Activated CD4-positive, alpha-beta T cell treated with anti-CD3 and anti-CD28 coated beads for 36 hours (primary cell): ENCODE measurements at regions not wholly inside any gene's neighbourhood (a gene's known extent, or its start where the extent isn't known, plus 50 kb on each side); places are given as distances from the start of the nearest gene placed in this dataset.

Experiments
- ATAC-seq: fragments of 200-7000 bp; cut with Tn5 transposase; one replicate; pipeline ENCODE4 v1.10.0; 2021; ENCODE audit warnings: mild to moderate bottlenecking, moderate library complexity
- CTCF ChIA-PET: fragments of 350-600 bp; sonication (Branson Sonifier 250); formaldehyde crosslinking; loops from one replicate; lab custom pipeline; 2021; ENCODE audit warnings: antibody characterized with exemption; lab: Charles Lee
- POLR2A ChIA-PET: fragments of 350-600 bp; sonication (Branson Sonifier 250); formaldehyde crosslinking; loops from one replicate; lab custom pipeline; 2021; ENCODE audit warnings: antibody characterized with exemption, inconsistent platforms; lab: Charles Lee
- DNase-seq: peaks from one replicate; pipeline ENCODE4 v3.0.0-alpha.2; 2020
- H3K27ac Mint-ChIP-seq: one replicate; pipeline ENCODE4 v1.8.0; 2021; ENCODE audit warnings: mixed read lengths
- H3K27me3 Mint-ChIP-seq: one replicate; pipeline ENCODE4 v1.8.0; 2021; ENCODE audit warnings: mixed read lengths
- H3K36me3 Mint-ChIP-seq: one replicate; pipeline ENCODE4 v1.8.0; 2021; ENCODE audit warnings: low read depth, mixed read lengths
- H3K4me1 Mint-ChIP-seq: one replicate; pipeline ENCODE4 v1.8.0; 2021; ENCODE audit warnings: mixed read lengths
- H3K4me3 Mint-ChIP-seq: one replicate; pipeline ENCODE4 v1.8.0; 2021; ENCODE audit warnings: mild to moderate bottlenecking, moderate library complexity, mixed read lengths
- H3K9me3 Mint-ChIP-seq: one replicate; pipeline ENCODE4 v1.8.0; 2021; ENCODE audit warnings: low read depth, mixed read lengths
- intact Hi-C, 2 experiments: fragments of 100-400 bp; cut with DNase I in 1 of 2; cut with micrococcal nuclease in 1 of 2; formaldehyde crosslinking; loops; one replicate each; pipeline versions ENCODE4 v1.14.2 to v1.15.1; 2022 to 2024; cut with DNase I, micrococcal nuclease

DNA sequence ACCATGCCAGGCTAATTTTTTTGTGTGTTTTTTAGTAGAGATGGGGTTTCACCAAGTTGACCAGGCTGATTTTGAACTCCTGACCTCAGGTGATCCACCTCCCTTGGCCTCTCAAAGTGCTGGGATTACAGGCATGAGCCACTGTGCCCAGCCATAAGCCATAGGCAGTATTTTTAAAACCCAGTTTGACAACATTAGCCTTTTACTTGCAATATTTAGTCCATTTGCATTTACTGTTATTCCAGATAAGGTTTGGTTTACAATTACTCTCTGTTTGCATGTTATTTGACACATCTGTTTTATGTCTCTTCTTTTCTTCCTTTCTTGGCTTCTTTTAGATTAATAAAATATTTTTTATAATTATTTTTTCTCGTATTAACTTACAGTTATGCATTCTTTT, 83.6 kb upstream of the EPHB3 start:
- Mint-ChIP-seq H3K27ac (no peak overlapping the region), H3K36me3 (no peaks in the 10 kb centered on the region), H3K4me1 (peaks cover 2% of the 10 kb centered on the region), H3K4me3 (no peak overlapping the region), H3K9me3 (no peaks in the 10 kb centered on the region), H3K27me3 (peaks cover 24% of the 10 kb centered on the region)
- intact Hi-C loops, result no loop called here
- ATAC-seq (no peak), DNase-seq (no peak)
- POLR2A ChIA-PET, result no interaction called here
- CTCF ChIA-PET, result interaction anchor here (0.5 kb wide), 1 partner anchor 35 kb away, joined by 6 read pairs; no protein-coding TSS in a partner anchor

DNA sequence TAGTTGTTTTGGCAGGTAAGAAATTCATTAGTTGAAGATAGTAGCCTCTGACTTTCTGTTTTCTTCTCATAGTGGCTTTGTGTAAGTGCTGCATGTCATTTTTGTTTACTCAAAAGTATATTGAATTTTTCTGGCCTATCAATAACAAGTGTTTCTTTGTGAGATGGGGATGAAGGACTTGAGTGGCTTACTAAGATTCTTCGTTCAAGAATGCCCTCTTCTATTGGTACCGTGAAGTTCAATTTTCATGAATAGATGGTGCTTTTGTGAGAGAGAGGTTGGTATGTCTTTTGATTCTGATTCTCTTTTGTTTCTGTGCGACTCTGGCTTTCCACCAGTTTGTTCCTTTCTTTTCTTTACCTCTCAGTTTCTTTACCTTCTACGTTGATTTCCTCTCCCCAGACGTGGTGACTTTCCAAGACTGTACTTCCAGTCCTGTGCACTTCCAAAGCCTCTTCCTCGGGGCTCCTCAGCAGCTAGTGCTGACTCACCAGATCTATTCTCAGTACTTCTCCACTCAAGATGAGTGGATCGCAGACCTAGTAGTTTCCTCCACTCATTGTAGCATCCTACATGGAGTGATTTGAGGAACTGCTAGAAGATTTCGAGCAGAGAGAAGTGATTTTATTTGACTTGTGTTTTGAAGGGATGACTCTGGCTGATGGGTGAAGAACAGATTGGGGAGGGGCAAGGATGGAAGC, 82.0 kb upstream of the EPHB3 start:
- DNase-seq (no peak), ATAC-seq (no peak)
- no peaks in the 10 kb centered on the region for H3K36me3 Mint-ChIP-seq
- no peak overlapping the region for H3K27ac Mint-ChIP-seq
- no peak overlapping the region for H3K4me3 Mint-ChIP-seq
- peaks cover 21% of the 10 kb centered on the region for H3K27me3 Mint-ChIP-seq
- no peaks in the 10 kb centered on the region for H3K9me3 Mint-ChIP-seq
- CTCF ChIA-PET, result no interaction called here
- POLR2A ChIA-PET, result interaction anchor here (0.5 kb wide), 1 partner anchor 304 kb away, joined by 3 read pairs; no protein-coding TSS in a partner anchor
- no peaks in the 10 kb centered on the region for H3K4me1 Mint-ChIP-seq
- intact Hi-C loops, result no loop called here

DNA sequence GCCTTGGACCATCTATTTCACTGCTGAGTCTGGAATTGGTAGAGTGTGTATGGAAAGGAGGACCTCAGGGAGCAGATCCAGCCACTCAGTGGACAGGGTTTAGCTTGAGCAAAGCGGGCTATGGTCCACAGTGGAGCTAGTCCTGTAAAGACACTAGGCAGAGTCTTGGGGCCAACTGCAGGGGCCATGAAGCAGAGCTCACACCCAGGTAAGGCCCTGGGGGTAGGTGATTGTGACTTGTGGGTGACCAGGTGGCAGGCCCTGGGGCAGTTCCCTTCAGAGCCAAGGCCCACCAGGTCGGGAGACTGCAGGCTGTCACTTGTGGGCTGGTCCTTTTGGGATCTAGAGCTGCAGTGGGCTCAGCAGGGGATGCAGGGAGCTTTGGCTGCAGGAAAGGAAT, 80.8 kb upstream of the EPHB3 start:
- ChIA-PET CTCF (interaction anchor here (0.6 to 2.0 kb wide), 4 partner anchors 11 to 1818 kb away, joined by 3 to 5 read pairs (median 4); no protein-coding TSS in a partner anchor), POLR2A (no interaction called here)
- Mint-ChIP-seq H3K27me3 (peaks cover 17% of the 10 kb centered on the region), H3K4me3 (no peak overlapping the region), H3K9me3 (no peaks in the 10 kb centered on the region), H3K27ac (no peak overlapping the region), H3K4me1 (no peaks in the 10 kb centered on the region), H3K36me3 (no peaks in the 10 kb centered on the region)
- DNase-seq (no peak), ATAC-seq (no peak)
- intact Hi-C loops, result no loop called here

DNA sequence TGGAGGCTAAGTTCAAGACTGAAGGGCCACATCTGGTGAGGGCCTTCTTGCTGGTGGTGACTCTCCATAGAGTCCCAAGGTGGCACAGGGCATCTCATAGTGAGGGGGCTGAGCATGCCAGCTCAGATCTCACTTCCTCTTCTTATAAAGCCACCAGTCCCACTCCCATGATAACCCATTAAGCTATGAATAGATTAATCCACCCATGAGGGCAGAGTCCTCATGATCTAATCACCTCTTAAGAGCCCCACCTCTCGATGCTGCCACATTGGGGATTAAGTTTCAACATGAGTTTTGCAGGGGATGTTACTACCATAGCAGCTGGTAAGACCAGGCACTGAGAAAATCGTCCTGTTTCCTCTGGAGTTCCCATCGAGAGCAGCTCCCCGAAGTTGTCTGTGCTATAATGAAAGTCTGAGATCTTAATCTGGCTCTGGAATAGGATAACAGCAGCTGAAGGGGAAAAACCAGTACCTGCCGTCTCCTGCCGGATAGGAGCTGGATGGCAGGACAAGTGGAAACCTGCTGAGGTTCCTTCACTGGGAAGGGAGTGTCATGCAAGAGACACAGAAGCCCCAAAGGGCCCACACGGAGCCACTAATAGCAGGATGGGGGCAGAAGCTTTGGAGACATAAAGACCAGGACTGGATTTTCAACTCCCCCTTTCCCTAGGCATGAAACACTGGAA, 79.5 kb upstream of the EPHB3 start:
- intact Hi-C loops, result no loop called here
- ChIA-PET POLR2A (interaction anchor here (0.6 kb wide), 1 partner anchor 33 kb away, joined by 3 read pairs; no protein-coding TSS in a partner anchor), CTCF (interaction anchor here (0.6 to 2.0 kb wide), 5 partner anchors 8 to 32 kb away, joined by 3 to 5 read pairs (median 3); no protein-coding TSS in a partner anchor)
- DNase-seq, result no peak
- ATAC-seq, result no peak
- H3K27me3 Mint-ChIP-seq, result peaks cover 19% of the 10 kb centered on the region
- no peaks in the 10 kb centered on the region for H3K9me3 Mint-ChIP-seq
- H3K27ac Mint-ChIP-seq, result no peak overlapping the region
- H3K36me3 Mint-ChIP-seq, result no peaks in the 10 kb centered on the region
- no peak overlapping the region for H3K4me3 Mint-ChIP-seq
- H3K4me1 Mint-ChIP-seq, result no peaks in the 10 kb centered on the region

DNA sequence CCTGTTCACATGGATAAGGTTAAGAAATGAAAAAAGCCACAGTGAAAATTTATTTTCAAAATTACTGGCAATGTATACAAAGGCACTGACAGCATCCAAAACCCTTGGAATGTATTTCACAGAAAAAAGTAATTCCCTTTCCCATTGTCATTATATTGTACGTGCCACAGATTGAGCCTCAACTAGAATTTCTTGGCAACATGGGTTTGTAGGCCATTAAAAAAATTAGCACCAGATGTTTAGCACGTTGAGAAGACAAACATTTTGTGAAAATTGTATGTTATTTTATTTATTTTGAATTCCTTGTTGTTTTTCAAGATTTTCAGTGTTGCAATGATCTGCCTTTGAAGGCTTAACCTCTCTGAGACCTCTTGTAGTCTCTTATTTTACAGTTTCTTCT, 76.3 kb upstream of the EPHB3 start:
- ATAC-seq (no peak), DNase-seq (no peak)
- H3K9me3 Mint-ChIP-seq, result no peaks in the 10 kb centered on the region
- intact Hi-C loops, result no loop called here
- H3K36me3 Mint-ChIP-seq, result no peaks in the 10 kb centered on the region
- H3K27ac Mint-ChIP-seq, result no peak overlapping the region
- POLR2A ChIA-PET, result no interaction called here
- CTCF ChIA-PET, result interaction anchor here (1.1 kb wide), 1 partner anchor 113 kb away, joined by 3 read pairs; no protein-coding TSS in a partner anchor
- H3K27me3 Mint-ChIP-seq, result peaks cover 19% of the 10 kb centered on the region
- H3K4me3 Mint-ChIP-seq, result no peak overlapping the region
- H3K4me1 Mint-ChIP-seq, result no peaks in the 10 kb centered on the region

DNA sequence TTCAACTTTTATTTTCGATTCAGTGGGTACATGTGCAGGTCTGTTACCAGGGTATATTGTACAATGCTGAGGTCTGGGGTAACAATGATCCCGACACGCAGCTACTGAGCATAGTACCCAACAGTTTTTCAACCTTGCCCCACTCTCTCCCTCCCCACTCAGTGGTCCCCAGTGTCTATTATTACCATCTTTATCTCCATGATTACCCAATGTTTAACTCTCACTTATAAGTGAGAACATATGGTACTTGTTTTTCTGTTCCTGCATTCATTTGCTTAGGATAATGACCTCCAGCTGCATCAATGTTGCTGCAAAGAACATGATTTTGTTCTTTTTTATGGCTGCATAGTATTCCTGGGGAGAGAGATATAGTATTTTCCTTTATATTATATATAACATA, 75.7 kb upstream of the EPHB3 start:
- no peak for ATAC-seq
- H3K27ac Mint-ChIP-seq, result no peak overlapping the region
- H3K36me3 Mint-ChIP-seq, result no peaks in the 10 kb centered on the region
- no peak overlapping the region for H3K4me3 Mint-ChIP-seq
- no peaks in the 10 kb centered on the region for H3K4me1 Mint-ChIP-seq
- ChIA-PET CTCF (no interaction called here), POLR2A (no interaction called here)
- peaks cover 20% of the 10 kb centered on the region for H3K27me3 Mint-ChIP-seq
- no peak for DNase-seq
- intact Hi-C loops, result no loop called here
- no peaks in the 10 kb centered on the region for H3K9me3 Mint-ChIP-seq

DNA sequence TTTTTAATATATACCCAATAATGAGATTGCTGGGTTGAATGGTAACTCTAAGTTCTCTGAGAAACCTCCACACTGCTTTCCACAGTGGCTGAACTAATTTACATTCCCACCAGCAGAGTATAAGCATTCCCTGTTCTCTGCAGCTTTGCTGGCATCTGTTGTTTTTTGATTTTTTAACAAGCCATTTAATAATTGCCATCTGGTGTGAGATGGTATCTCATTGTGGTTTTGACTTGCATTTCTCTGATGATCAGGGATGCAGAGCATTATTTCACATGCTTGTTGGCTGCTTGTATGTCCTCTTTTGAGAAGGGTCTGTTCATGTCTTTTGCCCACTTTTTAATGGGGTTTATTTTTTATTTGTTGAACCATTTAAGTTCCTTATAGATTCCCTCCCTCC, 75.0 kb upstream of the EPHB3 start:
- Mint-ChIP-seq H3K27ac (no peak overlapping the region), H3K4me3 (no peak overlapping the region), H3K9me3 (no peaks in the 10 kb centered on the region), H3K36me3 (no peaks in the 10 kb centered on the region), H3K4me1 (no peaks in the 10 kb centered on the region), H3K27me3 (peaks cover 20% of the 10 kb centered on the region)
- POLR2A ChIA-PET, result no interaction called here
- DNase-seq, result no peak
- ATAC-seq, result no peak
- CTCF ChIA-PET, result no interaction called here
- intact Hi-C loops, result no loop called here

DNA sequence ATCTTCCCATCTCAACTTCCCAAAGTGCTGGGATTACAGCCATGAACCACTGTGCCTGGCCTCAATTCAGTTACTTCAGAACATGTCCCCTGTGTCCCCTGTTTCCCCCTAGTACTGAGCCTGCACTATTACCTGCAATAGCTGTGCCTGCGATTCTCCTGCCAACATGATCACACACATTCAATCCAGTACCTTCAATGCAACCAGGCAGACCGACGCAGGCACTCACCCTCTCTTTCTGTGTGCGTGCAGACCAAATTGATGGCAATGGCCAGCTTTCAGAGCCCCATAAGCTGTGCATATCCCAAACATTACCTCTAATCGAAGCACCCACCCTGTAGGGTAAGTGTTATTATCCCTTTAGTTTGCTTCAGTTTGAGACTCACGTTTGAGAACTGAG, 73.0 kb upstream of the EPHB3 start:
- Mint-ChIP-seq H3K4me1 (peaks cover 5% of the 10 kb centered on the region), H3K4me3 (no peak overlapping the region), H3K36me3 (no peaks in the 10 kb centered on the region), H3K27me3 (peaks cover 29% of the 10 kb centered on the region), H3K9me3 (no peaks in the 10 kb centered on the region), H3K27ac (no peak overlapping the region)
- intact Hi-C loops, result no loop called here
- ChIA-PET CTCF (interaction anchor here (0.8 to 1.5 kb wide), 3 partner anchors 21 to 26 kb away, joined by 3 to 4 read pairs (median 4); no protein-coding TSS in a partner anchor), POLR2A (no interaction called here)
- DNase-seq, result no peak
- no peak for ATAC-seq

DNA sequence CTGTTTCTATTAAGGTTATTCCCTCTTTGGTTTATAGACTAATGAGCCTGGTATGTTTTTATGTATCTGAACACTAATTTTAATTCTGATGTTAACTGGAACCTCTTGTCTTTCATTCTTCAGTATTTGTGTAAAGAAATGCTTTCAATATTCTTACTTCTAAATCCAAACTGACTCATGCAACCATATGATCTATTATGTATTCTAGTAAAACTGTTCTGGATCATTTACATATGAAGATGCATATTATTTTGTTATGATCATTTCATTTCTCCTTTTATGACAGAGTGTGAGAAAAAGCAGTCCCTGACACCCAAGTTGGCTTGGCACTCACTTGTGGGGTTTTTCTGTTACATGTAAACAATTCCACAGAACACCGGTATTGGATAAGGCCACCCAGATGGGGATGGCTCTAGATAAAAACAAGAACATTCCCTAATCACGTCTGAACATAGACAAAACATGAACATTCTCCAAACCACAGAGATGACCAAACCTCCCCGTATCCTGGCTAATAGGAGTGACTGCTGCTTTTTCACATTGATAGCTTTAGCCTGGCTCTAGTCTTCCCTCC, 72.2 kb upstream of the EPHB3 start:
- Mint-ChIP-seq H3K4me1 (peaks cover 5% of the 10 kb centered on the region), H3K27me3 (peaks cover 37% of the 10 kb centered on the region), H3K27ac (no peak overlapping the region), H3K4me3 (no peak overlapping the region), H3K36me3 (no peaks in the 10 kb centered on the region), H3K9me3 (no peaks in the 10 kb centered on the region)
- intact Hi-C loops, result no loop called here
- ATAC-seq, result no peak
- DNase-seq, result no peak
- ChIA-PET CTCF (interaction anchor here (0.7 to 1.5 kb wide), 3 partner anchors 23 to 385 kb away, joined by 3 to 4 read pairs (median 3); no protein-coding TSS in a partner anchor), POLR2A (no interaction called here)

DNA sequence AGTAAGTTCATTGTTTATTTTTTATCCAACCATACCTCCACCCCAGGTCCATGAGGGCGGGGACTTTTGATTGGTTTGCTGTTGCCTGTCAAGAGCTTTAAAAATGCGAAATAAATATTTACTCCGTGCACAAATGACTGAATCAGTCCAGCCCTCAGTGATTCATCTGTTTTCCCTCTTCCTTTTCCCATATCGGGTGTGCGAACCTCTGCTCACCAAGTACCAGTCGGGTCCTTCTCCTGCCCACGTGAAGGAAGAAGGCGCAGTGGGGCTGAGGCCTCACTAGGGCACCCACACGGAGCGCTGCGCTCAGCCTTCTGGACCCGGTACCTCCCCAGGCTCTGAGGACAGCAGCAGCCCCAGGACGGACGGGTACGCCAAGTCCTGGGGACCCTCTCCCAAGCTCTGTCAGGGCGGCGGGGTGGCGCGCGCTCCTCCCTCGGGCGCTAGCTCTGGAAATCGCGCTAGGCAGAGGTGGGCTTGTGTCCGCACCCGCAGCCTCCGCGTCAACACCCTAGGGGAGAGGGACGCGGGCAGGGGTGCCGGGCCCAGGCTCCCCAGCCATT, 70.5 kb upstream of the EPHB3 start:
- DNase-seq (no peak), ATAC-seq (no peak)
- no peaks in the 10 kb centered on the region for H3K9me3 Mint-ChIP-seq
- no peak overlapping the region for H3K4me3 Mint-ChIP-seq
- intact Hi-C loops, result no loop called here
- CTCF ChIA-PET, result interaction anchor here (1.0 kb wide), 2 partner anchors 8 to 16 kb away, joined by 3 to 6 read pairs; no protein-coding TSS in a partner anchor
- H3K36me3 Mint-ChIP-seq, result no peaks in the 10 kb centered on the region
- no peak overlapping the region for H3K27ac Mint-ChIP-seq
- H3K27me3 Mint-ChIP-seq, result peaks cover 37% of the 10 kb centered on the region
- H3K4me1 Mint-ChIP-seq, result peaks cover 5% of the 10 kb centered on the region
- POLR2A ChIA-PET, result interaction anchor here (0.6 kb wide), 1 partner anchor 165 kb away, joined by 4 read pairs; no protein-coding TSS in a partner anchor
